Brain microvascular endothelial cell (primary cell): ENCODE measurements at regions not wholly inside any gene's neighbourhood (a gene's known extent, or its start where the extent isn't known, plus 50 kb on each side); places are given as distances from the start of the nearest gene placed in this dataset.

Experiments
- DNase-seq: peaks from one replicate; pipeline ENCODE4 v3.0.0-alpha.2; 2020
- H3K27ac ChIP-seq: fragments of 250-450 bp; sonication (Bioruptor Pico); 2 replicates; pipeline ENCODE4 v1.5.1; 2020; ENCODE audit warnings: mild to moderate bottlenecking, moderate library complexity
- H3K27me3 ChIP-seq: fragments of 250-450 bp; sonication (Bioruptor Pico); replicated peaks from 2 replicates; pipeline ENCODE4 v1.5.1; 2020; ENCODE audit warnings: mild to moderate bottlenecking
- H3K36me3 ChIP-seq: fragments of 250-450 bp; sonication (Bioruptor Pico); replicated peaks from 2 replicates; pipeline ENCODE4 v1.5.1; 2020; ENCODE audit warnings: mild to moderate bottlenecking
- H3K4me3 ChIP-seq: 2 replicates; pipeline ENCODE4 v1.5.1; 2011; ENCODE audit warnings: low read depth, mild to moderate bottlenecking, control low read depth, low read length, moderate library complexity
- in situ Hi-C: cut with HindIII; loops from 2 replicates; pipeline ENCODE4 v1.10.0; 2017; ENCODE audit warnings: low sequenced_read_pairs, low pct_ligation_motif_present
- TF ChIP-seq, protein P1 (sequence below): IDR thresholded peaks from 2 replicates; pipeline ENCODE4 v1.5.1; 2011; ENCODE audit warnings: low read depth, mild to moderate bottlenecking, moderate library complexity, low read length, control low read depth, inconsistent platforms; ENCODE audit errors: missing control alignments

DNA sequence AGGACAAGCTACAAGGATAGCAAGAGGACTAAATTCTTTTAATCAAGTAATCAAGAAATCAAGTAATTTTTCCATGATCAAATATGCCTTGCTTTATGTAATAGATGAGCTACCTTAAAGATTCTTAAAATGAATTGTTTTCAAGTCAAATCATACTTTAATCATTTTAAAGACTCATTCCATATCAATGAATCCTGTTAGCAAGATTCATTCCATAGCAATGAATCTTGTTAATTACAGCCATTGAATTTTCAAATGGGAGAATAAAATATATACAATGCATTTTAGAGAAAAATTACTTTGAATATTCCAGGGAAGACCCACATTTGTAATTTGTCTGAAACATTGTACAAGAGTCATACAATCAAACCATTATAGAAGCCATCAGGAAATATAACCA is 145.7 kb downstream of the RFX6 start:
- in situ Hi-C loops = no loop called here

GRCh38 chr6:117025310-117025709 is 148.3 kb downstream of the RFX6 start:
- in situ Hi-C loops = no loop called here
- TF ChIP-seq, protein P1, sequence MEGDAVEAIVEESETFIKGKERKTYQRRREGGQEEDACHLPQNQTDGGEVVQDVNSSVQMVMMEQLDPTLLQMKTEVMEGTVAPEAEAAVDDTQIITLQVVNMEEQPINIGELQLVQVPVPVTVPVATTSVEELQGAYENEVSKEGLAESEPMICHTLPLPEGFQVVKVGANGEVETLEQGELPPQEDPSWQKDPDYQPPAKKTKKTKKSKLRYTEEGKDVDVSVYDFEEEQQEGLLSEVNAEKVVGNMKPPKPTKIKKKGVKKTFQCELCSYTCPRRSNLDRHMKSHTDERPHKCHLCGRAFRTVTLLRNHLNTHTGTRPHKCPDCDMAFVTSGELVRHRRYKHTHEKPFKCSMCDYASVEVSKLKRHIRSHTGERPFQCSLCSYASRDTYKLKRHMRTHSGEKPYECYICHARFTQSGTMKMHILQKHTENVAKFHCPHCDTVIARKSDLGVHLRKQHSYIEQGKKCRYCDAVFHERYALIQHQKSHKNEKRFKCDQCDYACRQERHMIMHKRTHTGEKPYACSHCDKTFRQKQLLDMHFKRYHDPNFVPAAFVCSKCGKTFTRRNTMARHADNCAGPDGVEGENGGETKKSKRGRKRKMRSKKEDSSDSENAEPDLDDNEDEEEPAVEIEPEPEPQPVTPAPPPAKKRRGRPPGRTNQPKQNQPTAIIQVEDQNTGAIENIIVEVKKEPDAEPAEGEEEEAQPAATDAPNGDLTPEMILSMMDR = no peak
- no peak overlapping the region for H3K4me3 ChIP-seq
- no peaks in the 10 kb centered on the region for H3K27me3 ChIP-seq
- DNase-seq = no peak
- no peak overlapping the region for H3K27ac ChIP-seq
- no peaks in the 10 kb centered on the region for H3K36me3 ChIP-seq

More for the DNA sequence above, 145.7 kb downstream of the RFX6 start:
- DNase-seq = no peak
- no peaks in the 10 kb centered on the region for H3K27me3 ChIP-seq
- no peak overlapping the region for H3K4me3 ChIP-seq
- H3K27ac ChIP-seq = no peak overlapping the region
- H3K36me3 ChIP-seq = no peaks in the 10 kb centered on the region
- TF ChIP-seq, protein P1 = no peak

DNA sequence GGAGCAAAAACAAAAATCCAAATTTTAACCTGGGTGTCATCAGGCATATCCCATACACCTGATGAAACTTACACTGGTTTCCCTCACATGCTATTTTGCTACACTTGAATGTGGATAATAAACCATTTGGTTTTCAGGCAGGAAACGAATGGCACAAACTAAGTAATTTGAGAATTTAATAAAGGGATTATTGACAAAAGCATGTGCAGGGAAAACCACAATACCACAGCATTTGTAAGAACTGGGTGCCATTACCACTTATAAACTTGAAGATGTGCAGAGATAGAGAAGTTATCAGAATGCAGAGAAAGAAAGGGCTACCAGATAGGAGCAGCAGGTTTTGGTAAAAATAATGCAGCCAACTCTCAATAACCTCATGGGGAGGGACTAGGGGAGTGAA is 151.2 kb downstream of the RFX6 start:
- in situ Hi-C loops = no loop called here
- Histone ChIP-seq H3K27ac (no peak overlapping the region), H3K36me3 (no peaks in the 10 kb centered on the region), H3K27me3 (no peaks in the 10 kb centered on the region), H3K4me3 (no peak overlapping the region)
- TF ChIP-seq, protein P1 = no peak
- DNase-seq = no peak

DNA sequence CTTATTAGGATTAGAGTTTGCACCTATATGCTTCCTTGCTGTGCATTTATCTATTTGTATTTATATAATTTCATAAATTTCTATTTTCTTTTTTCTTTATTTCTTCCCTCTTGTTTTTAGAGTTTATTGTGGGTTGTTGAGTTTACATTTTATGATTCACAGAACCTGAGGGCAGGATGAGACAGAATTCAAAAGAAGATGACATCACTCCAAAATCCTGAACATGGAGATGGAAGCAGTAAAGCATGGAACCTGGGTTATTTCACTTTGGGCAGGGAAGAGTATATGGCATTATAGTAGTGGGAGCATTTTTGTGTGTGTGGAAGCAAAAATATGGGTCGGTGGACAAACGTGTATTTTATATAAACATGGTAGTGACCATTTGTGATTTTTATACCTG is 157.5 kb downstream of the RFX6 start:
- no peaks in the 10 kb centered on the region for H3K36me3 ChIP-seq
- no peaks in the 10 kb centered on the region for H3K27me3 ChIP-seq
- H3K27ac ChIP-seq = no peak overlapping the region
- H3K4me3 ChIP-seq = no peak overlapping the region
- in situ Hi-C loops = no loop called here
- TF ChIP-seq, protein P1 = no peak
- no peak for DNase-seq

GRCh38 chr6:117034971-117035370 is 157.9 kb downstream of the RFX6 start:
- Histone ChIP-seq H3K27me3 (no peaks in the 10 kb centered on the region), H3K4me3 (no peak overlapping the region), H3K36me3 (no peaks in the 10 kb centered on the region), H3K27ac (no peak overlapping the region)
- TF ChIP-seq, protein P1 = no peak
- DNase-seq = no peak
- in situ Hi-C loops = no loop called here

DNA sequence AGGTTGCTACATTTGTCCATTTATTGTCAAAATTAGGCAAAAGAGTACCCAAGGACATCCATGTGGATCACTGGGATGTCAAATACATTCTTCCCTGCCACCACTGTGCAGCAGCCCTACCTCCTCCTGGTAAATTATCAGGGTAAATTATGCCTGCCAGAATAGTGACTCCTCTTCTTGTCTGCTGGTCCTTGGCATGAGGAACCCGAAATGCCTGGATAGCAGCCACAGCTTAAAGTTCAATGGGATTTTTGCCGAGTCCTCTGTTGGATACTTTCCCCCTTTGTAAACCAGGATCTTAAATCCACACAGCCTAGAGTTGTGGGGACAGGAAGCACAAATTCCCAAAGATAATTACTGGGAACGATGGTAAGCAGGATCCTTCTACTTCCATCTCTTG is 173.3 kb downstream of the RFX6 start:
- no peak overlapping the region for H3K4me3 ChIP-seq
- no peak overlapping the region for H3K27ac ChIP-seq
- no peaks in the 10 kb centered on the region for H3K36me3 ChIP-seq
- H3K27me3 ChIP-seq = no peaks in the 10 kb centered on the region
- in situ Hi-C loops = no loop called here
- DNase-seq = no peak
- TF ChIP-seq, protein P1 = no peak
